Activated CD4-positive, alpha-beta T cell treated with anti-CD3 and anti-CD28 coated beads, Interleukin-2, Interleukin-4, amounts not matched to agents 100 ng/mL and 50 ng/mL, durations not matched to agents 16 hours and 8 hours (primary cell): ENCODE measurements at regions not wholly inside any gene's neighbourhood (a gene's known extent, or its start where the extent isn't known, plus 50 kb on each side); places are given as distances from the start of the nearest gene placed in this dataset.

Experiments used
- DNase-seq: peaks from one replicate; pipeline ENCODE4 v3.0.0-alpha.2; 2020; ENCODE audit warnings: low spot score

DNA sequence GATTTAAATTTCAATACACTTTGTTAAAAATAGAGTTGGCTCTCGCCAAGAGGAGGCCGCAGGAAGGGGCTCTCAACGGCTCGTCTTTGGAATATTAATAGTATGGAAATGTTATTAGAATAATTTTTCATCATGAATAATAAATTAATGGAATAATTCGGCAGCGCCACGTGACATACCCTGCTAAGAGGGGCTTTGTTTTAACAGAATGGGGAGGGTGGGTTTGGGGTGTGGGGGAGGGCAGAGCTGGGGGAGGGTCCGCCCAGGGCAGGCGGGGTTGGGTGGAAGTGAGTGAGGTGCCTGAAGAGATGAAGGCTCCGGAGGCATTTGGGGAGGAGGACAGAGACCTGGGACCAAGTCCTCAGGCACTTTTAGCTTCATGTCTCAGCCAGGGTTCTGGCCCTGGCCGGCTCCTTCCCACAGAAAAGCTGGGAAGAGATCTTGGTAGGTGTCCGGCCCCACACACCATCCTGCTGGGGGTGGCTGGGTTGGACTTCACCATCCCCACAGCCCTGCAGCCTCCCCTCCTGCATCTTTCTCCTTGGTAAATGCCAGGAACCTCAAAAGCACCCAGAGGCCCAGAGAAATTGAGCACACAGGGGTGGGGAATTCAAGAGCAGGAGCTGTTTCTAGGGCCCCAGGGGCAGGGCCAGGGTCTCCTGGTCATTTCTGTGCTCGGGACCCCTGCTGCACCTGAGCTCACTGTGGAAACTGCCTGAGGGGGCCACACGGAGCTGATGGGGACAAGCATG lies 93.6 kb upstream of the BHLHE23 start:
- DNase-seq, result no peak

DNA sequence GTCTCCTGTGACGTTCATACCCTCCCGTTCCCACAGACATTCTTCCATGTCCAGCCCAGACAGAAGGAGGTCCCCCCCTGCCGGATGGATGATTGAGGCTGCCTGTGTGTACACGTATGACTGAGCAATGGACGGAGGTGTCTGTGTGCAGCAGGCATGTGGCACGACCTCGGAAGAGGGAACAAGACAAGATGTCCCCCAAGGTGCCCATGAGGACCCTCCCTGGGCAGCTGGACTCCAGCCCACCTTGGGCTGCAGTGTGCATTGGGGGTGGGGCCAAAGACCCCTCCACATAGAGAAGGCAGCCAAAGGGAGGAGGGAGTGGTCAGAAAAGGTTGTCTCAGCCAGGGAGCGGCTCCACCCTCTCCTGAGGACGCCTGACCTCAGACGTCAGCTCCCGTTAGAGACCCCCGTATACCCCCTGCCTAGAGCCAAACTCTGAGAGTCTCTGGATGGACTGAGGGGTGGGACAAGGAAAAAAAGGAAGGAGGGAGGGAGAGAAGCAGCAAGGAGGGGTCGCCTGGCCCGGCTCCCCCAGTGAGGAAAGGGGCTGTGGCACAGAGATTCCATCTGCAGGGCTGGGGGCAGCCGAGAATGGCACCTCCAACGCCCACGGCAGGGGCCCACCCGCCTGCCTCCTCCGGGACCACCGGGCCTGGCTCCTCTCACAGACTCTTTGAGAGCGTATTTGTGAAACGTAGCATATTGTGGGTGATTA lies 92.9 kb upstream of the BHLHE23 start:
- DNase-seq, result no peak

DNA sequence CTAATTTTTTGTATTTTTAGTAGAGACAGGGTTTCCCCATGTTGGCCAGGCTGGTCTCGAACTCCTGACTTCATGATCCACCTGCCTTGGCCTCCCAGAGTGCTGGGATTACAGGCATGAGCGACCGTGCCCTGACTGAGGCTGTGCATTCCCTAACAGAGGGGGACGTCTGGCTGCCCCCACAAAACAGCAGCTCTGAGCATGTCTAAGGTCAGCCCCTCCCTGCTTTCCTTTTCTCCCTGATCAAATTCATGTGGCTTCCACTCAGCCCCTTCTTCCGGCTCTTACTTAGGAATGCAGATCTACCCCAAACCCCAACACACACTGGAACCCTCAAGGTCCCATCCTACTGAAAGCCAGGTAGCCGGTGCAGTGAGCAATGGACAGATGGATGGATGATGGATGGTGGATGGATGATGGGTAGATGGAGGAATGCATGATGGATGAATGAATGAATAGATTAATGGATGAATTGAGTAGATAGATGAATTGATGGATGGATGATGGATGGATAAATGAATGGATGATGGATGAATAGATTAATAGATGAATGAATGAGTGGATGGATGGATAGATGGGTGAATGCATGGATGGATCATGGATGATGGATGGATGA lies 91.5 kb upstream of the BHLHE23 start:
- DNase-seq, result no peak

DNA sequence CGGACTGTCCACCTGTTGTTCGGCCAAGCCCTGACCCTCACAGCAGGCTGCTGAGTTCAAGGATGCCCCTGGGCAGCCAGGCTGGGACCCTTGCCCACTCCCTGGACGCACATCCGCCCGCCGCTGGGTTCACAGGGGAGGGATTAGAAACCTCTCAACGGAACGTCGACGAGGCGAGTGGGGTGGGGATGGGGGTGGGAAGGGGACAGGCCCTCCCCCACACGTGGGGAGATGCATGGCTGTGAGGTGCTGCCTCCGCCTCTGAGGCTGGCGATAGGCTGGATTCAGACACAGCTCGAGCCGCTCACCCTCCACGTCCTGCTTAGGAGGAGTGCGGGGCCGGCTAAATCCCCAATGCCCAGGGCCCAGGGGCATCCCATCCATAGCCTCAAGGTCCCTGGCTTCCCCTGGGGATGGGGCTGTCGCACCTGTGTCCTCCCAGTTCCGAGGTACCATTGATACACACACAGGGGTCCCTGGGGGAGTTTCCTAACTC lies 90.6 kb upstream of the BHLHE23 start:
- no peak for DNase-seq

GRCh38 chr20:63096681-63097335 lies 90.0 kb upstream of the BHLHE23 start:
- DNase-seq, result no peak

DNA sequence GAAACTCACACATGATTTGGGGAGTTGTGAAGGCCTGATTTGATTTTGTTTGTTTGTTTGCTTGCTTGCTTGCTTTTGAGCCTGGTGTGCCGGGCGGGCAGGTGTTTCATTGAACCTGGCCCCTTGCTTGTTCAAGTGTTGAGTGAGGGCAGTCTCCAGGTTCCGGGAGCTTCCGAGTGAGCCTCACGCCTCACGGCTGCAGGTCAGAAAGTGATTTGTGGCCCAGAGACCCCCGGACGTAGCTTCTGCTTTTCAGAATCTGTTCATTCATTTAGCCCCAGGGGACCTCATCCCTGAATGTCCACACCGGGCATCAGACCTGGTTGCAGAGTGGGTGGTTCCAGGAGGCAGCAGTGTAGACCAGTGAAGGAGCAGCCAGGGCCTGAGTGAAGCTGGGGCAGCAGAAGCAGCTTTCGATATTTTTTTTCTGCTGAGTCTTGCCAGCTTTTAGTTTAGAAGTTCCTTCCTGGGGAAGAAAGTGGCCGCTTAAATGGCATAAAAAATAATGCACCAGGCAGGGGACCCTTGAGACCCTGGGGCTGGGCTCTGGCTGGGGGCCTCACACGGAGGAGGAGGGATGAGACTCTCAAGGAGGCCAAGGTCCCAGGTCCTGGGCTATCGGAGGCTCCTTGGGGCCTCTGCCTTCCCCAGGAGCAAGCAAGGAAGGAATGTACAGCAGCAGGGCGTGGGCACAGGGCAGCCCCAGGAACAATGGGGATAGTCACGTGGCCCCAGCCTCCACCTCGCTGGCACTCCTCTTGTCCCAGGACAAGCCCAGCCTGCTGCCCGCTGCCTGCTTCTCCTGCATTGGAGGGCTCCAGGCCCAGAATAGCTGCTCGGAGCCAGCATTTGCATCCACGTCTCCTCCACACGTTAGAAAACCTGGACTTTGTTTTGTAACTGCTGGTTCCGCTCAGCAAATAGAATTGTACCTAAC lies 89.2 kb upstream of the BHLHE23 start:
- DNase-seq, result no peak

- no peak for DNase-seq
These were observed 88.2 kb upstream of the BHLHE23 start for GRCh38 chr20:63094767-63095499.

DNA sequence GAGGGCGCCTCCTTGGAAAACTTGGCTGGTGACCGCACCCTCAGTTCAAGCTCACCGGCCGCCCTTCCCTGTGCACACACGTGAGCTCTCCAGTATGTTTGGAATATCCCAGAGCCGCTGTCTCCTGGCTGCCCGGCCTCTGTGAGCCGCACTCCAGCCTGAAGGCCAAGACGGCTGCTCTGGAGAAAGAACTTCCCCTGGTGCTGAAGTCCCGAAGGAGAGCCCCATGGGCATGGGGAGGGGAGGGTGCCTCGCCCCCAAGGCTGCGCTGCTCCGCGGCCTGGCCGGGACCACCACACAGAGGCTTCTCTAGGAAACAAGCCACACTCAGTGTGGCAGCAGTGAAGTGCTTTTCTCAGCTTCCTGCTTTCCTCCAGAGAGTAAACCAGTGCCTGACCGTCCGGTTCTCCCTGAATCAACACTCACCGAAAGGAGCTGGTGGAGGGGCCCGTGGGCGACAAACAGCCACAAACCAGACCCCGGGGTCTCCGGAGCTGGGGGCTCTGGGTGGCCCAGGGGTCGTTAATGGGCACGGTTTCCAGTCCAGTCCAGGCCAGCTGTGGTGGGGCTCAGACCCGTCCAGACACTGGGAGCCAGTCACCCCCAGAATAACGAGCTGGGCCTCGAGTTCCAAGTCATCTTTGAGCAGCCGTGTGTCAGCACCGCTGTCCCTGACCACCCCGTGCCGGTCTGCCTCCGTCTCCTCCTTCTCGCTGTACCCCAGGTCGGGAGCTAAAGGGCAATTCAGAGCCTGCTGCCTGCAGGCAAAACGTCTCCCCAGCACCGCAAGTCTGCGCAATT lies 87.4 kb upstream of the BHLHE23 start:
- no peak for DNase-seq

DNA sequence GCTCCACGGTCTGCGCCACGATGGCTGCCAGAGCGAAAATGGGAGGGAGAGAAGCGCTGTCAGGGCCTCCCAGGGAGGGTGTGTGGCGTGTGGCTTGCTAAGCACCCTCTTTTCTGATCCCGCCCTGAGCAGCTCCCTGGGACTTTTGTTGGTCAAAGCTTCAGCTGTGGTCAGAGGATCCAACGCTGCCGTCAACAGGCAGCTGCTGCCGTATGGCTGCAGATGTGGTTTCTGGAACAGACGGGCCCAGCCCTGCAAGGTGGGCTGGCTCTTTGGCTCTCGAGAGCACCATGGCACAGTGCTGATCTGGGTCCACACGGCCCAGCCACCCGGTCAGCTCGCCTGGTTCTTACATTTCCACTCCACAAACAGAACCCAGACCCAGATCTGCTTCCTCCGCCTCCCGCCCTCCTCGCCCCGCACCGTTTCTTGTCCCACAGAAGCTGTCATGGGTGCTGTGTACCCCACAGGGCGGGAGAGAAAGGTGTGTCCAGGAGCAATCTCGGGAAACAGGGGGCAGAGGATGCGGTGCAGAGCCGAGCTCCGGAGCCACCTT lies 86.0 kb upstream of the BHLHE23 start:
- no peak for DNase-seq

DNA sequence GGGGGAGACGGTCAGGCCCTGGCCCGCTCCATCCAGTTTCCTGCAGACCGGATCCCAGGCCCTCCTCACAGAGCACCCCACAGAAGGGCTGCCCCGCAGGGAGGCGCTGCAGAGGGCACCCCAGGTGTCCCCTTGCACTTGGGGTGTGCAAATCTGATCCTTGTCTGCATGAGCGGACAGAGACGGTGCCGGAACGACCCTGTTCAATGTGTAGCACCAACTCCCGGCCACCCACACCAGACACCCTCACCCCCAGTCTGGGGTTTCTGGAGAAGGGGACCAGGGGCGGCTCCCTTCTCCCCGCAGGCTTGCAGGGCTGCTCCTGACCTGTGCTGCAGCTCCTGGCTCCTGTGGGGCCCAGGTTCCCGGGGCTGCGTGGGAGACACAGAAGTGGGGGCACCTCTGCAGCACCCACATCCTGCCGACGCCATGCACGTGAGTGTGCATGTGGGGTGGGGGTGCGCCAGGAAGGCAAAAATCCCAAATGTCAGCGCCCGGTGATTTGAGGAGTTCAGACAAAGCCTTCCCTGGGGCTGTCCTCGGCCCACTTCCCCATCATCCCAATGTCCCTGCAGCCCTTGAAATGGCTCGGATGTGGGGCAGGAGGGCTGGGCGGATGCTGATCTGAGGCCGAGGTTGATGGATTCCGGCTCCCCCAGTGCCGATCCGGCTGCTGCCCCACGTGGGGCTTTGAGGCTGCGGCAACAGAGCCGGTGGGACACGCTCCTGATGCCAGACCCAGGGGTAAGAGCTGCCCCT lies 85.3 kb upstream of the BHLHE23 start:
- DNase-seq, result no peak

GRCh38 chr20:63090682-63091571 lies 84.2 kb upstream of the BHLHE23 start:
- DNase-seq, result no peak

DNA sequence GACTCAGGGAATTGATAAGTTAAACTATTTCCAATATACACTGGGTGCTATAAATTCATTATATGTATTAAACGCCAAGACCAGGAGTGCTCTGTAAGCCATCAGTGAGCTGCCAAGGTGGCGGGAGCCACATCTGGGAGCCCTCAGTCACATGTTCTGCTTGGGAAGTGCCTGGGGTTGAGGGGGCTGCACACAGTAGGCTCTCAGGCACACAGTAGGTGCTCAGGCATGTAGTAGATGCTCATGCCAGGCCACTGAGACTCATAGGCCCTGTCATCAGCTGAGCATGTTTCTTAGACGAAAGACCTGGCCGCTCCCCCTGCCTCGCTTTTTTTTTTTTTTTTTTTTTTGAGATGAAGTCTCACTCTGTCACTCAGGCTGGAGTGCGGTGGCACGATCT lies 83.3 kb upstream of the BHLHE23 start:
- DNase-seq, result no peak

GRCh38 chr20:63089051-63089907 lies 82.5 kb upstream of the BHLHE23 start:
- DNase-seq, result no peak

DNA sequence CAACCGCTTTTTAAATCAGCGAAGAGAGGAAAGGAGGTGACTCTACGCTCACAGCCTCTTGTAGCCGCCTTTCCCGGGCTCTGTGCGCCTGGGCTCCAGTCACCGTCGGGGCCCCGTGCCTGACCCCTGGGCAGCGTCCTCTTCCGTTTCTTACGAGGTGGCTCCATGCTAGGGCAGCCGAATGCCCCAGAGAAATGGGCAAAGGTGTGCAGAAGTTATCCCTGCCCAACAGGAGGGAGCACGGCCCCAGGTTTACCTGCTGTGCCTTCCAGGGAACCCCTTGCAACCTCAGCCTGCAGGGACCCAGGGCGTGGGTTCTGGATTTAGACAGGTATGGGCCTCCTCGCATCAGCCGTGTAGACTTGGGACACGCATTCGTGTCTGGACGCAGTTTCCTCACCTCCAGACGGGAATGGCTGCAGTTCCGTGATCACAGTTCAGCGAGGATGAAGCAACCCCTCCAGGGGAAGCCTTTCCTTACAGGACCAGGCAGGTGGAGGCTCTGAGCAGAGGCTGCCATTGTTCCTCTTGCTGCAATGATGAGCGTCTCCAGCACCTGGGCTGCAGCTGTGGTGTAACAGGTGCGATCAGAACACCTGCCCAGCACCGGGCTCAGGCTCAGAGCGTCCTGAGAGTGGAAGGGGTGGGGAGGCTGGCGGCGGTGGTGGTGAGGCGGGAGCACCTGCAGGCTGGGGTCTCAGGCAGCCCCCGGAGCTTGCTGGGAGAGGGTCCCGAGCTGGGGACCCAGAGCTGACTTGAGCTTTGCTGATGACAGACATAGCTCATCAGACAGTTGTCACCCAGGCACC lies 81.3 kb upstream of the BHLHE23 start:
- no peak for DNase-seq

DNA sequence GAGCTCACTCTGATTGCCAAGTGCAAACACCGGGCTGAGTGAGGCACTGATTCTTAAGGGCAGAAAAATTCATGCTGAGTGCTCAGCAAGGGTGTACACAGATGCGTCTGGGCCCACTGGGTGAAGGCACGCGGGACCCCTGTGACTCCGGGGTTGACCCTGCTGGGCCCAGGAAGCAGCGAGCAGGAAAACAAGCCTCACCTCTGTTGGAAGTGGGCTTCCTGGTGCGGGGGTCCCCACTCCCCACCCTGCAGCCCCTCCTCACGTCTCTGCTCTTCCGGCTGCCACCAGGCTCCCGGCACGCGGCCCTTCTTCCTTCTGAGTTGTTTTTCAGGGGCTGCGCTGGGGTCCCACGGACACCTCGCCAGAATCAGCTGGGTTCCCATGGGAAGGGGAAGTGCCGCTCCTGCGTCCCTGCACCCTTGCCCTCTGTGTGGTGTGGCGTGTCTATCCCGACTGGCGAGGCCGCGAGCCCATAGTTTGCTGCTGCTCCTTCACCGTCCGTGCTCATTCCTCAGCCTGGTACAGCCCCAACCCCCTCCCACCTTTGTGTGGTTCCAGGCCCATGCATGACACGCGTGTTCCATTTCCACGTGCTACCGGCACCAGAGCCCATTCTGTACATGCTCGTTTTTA lies 80.6 kb upstream of the BHLHE23 start:
- DNase-seq, result no peak
